ENCODE measurements at regions not wholly inside any gene's neighbourhood (a gene's known extent, or its start where the extent isn't known, plus 50 kb on each side); places are given as distances from the start of the nearest gene placed in this dataset.
"Not testable (repeated sequence)": the region's sequence is repeated elsewhere in the genome, so short reads cannot be mapped to it uniquely, and the experiment has no call there.

- DNase-seq: no peak
These were observed 49.7 kb downstream of the SIPA1L2 start for GRCh38 chr1:232579958-232580941.

DNA sequence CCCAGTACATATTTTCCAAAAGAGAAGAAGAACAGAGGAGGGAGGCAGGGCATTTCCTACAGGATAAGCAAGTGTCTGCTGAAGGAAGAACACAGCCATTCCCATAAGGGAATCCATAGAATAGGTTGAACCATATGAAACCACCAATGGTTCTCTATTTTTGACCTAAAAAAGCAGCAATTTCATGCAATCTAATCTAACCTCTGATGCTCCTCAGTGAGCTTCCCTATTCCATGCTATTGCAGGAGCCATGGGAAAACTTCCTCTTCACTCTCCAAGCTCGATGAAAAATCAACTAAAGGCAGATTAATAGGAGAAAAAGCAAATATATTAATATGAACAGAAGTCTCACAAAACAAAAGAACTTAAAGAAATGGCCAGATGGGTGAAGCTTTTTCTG, 50.5 kb downstream of the SIPA1L2 start:
- no peak for DNase-seq

DNA sequence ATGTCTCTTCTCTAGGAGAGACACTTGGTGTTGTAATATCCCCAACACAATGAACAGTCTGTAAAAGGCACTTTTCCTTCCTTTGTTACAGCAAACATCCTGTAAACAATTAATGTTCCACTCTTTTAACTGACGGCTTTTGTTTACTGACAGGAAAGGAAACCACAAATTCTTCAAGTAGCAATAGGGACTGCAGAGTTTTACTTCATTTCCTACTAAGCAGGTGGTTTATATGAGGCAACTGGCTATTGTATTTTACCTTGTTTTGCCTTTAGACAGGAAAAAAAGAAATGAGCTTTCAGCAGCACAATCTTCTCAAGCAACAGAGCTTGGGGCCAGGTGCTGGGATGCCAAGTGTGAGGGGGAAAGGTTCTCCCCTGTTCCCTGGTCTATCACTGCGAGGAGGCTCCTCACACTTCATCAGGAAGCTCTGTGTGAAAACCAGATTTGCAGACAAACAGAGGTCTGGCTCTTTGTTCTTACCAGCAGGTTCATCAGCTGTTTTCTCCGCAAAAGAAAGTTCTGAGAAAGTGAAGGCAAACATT, 51.2 kb downstream of the SIPA1L2 start:
- DNase-seq: peak; percentile 11

GRCh38 chr1:232577772-232578171, 52.2 kb downstream of the SIPA1L2 start:
- DNase-seq: no peak

GRCh38 chr1:232576537-232576936, 53.4 kb downstream of the SIPA1L2 start:
- no peak for DNase-seq

DNA sequence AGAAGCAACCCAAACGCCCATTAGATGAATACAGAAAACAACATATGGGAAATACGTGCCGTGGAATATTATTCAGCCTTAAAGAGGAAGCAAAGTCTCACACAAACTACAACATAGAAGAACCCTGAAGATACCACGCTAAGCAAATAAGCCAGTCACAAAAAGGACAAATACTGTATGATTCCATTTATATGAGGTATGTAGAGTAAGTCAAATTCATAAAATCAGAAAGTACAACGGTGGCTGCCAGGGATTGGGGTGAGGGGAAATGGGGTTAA, 54.2 kb downstream of the SIPA1L2 start:
- no peak for DNase-seq

DNA sequence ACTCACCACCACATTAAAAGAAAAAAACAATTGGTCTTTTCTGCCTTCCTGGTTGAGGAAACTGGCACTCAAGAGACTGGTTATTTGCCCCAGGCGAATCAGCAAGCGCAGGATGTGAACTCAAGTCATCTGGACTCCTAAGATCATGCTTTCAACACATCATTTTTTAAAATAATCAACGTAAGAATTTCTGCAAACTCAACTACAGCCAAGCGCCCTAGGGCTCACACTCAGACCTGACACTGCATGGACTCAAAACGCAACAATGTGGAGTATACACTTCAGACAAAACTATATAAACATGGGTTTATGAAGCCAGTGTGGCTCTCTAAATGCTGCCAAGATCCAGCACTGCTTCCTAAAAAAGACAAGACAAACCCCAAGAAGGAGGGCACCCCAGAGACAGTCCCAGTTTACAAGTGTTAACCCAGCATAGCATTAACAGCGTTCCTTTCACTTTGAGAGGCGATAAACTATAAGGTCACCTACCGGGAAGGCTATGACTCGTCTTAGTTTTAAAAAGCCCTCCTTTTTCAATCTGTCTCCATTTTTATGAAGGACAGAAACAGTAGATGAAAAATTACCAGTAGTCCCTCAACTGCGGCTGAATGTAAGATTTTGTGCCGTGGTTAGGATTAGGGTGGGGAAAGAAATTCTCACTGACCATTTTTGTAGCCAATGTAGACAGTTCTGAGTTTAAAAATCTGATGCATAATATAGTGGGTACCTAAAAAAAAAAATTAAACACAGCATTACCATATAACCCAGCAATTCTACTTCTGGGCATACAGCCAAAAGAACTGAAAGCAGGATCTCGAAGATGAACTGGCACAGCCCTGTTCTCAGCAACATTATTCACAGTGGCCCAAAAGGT, 54.8 kb downstream of the SIPA1L2 start:
- peak; percentile 40 for DNase-seq

DNA sequence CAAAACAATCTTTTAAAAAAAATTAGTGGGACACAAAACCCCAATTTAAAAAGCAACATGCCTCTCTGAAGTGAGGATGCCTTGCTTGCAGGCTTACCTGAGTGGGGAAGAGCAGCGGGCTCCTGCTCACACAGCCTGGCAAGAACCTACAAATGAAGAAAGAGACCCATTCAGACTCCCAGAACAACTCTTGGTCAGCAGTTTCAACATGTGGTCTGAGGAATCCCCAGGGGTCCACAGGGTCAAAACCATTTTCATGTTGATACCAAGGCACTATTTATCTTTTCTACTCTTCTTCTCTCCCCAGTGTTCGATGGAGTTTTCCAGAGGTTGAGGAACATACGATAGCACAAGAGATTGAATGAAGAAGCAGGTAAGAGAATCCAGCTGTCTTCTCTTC, 55.9 kb downstream of the SIPA1L2 start:
- DNase-seq: no peak

DNA sequence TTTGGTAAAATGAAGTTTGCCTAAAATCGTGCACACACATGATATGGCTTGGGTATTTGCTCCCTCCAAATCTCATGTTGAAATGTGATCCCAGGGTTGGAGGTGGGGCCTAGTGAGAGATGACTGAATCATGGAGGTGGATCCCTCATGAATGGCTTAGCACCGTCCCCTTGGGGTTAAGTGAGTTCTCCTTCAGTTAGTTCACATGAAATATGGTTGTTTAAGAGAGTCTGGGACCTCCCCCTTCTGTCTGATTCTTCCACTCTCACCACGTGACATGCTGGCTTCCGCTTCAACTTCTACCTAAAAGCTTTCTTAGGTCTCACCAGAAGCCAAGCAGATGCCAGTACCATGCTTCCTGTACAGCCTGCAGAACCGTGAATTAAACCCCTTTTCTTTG, 58.4 kb downstream of the SIPA1L2 start:
- no peak for DNase-seq

DNA sequence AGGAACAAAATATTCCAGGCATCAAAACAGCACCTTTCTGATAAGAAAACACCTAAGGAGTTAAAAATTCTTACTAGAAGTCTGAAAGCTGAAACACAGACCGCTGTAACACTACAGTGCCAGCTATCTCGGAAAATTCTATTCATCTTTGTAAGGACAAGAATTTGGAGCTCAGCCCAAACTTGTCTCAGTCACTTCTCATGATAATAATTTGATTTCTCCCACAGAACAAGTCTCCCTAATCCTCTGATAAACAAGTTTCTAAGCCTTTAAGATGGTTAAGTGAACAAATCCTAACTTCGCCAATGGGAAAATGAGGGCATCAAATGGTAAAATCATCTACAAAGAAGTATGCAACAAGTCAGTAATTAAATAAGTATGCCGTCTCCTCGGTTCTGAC, 59.9 kb downstream of the SIPA1L2 start:
- DNase-seq: no peak

- DNase-seq: not testable (repeated sequence)
These were observed 60.4 kb downstream of the SIPA1L2 start for GRCh38 chr1:232569554-232569921.

DNA sequence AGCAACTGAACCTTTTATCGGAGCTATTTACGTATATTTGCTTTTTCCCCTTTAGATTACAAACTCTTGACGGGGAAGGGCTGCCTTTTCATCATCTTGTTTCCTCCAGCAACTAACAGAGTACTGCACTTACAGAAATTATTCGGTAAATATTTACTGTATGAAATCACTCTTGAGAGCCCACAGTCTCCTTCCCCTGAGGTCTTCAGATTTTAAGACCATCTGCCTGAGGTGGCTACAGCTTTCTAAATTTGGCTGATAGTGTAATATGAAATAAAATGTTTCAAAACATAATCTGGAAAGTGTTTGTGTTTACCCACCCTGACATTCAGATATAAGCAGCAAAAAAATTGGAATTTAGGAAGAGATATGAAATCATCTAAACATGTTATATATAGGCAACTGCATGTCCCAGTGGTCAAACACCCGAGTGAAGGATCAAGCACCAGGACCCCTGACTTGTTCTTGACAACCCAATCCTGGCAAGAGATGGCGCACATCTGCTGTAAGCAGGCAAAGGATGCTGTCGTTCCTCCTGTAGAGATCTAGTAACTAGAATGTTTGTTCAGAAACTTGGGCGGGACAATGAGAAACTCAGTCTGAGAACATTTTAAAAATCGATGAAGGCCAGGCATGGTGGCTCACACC, 60.9 kb downstream of the SIPA1L2 start:
- no peak for DNase-seq

DNA sequence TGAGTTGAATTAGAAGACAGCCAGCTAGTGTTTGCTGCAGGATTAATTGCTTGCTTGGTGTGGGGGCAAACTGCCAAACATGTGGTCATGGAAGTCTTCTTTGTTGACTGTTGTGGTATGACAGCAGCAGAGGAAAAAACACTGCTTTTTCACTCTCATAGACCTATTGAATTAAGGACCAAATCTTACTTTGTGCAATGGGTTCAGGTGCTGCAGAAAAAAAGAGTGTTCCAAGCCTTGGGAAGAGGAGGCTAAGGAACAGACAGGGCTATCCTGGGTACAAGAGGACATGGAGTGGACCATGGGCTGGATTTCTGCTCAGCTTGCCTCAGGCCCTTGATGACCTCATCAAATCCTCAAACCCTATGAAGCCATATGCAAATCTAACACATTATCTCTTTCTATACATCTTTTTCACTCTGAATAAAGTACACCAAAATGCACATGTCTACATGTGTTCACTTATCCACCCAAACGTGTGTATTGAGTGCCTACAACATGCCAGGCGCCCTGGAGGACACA, 61.5 kb downstream of the SIPA1L2 start:
- peak; percentile 23 for DNase-seq

GRCh38 chr1:232566093-232566492, 63.8 kb downstream of the SIPA1L2 start:
- no peak for DNase-seq

DNA sequence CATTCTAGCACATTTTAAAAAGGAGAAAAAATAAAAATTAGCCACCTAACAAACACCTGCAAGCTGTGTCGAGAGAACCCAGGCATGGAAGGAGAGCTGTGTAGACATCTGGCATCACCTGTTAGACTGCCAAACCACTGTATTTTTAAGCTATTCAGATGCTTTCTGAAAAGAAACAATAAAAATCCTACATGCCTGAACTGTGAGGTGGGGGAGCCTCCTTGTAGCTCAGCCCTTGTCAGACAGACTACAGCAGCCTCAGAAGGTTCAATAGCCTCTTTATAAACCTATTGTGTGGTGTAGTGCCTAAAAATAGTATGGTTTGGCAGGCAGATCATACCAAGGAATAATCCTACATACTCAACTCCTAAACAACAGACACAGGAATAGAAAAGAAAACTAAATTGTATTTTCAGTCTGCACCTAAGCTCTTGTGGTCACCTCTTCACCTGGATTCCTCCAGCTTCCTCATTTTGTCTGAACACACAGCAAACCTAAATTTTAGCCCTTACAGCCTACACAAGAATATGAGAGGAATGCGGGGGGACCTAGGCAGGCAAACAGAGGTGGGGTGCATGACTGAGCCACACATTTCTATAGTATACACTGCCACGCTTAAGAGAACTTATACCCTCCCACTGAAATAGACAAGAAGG, 67.0 kb downstream of the SIPA1L2 start:
- no peak for DNase-seq

DNA sequence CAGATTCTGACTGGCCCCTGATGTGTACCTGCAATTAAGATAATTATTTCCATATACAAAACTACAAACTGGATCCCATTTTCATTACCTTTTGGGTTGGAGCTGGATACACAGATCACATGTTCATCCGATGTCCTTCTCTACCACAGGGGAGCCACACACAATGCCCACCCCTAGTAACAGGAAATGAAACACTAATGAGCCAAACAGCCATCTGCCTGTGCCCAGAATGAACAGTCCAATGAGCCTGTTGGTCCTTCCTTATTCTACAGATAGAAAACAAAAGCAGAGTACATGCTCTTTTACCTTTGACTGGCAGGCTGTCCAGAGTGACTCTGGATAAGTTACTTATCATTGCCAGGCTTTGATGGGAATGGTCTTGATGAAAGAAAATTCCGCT, 68.6 kb downstream of the SIPA1L2 start:
- DNase-seq: no peak

- DNase-seq: no peak
These were observed 69.0 kb downstream of the SIPA1L2 start for GRCh38 chr1:232560940-232561339.

GRCh38 chr1:232558954-232559353, 71.0 kb downstream of the SIPA1L2 start:
- no peak for DNase-seq

GRCh38 chr1:232557502-232558191, 72.3 kb downstream of the SIPA1L2 start:
- DNase-seq: no peak

GRCh38 chr1:232557096-232557495, 72.8 kb downstream of the SIPA1L2 start:
- DNase-seq: no peak

DNA sequence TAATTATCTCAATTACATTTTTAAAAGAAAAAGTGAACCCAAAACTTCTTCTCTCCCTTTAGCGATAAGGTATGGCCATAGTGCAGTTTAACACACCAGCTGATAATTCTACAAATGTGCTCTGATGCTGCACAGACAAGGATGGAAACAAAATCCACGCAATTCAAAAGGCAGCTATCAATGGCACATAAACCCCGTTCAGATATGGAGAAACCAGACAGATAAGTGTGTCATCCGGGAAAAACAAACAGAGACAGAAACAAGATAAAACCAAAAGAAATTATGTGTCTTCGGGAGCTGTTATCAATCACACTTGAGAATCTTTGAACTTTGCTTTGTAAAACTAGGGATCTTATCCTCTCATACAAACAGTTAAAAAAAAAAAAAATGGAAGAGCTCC, 73.6 kb downstream of the SIPA1L2 start:
- DNase-seq: no peak

Data from NCI-H1105 treated with DMSO at 0.1 percent for 48 hours (cell line).